ENCODE measurements at regions not wholly inside any gene's neighbourhood (a gene's known extent, or its start where the extent isn't known, plus 50 kb on each side); places are given as distances from the start of the nearest gene placed in this dataset.

- 30 to 57% methylated on average over 1 of the region's 1 CpG for WGBS, 2 donors
- DNase-seq, result no peak
Measured at GRCh38 chr4:113825272-113825671, 63.7 kb upstream of the CAMK2D start.

GRCh38 chr4:113824396-113824795, 62.9 kb upstream of the CAMK2D start:
- Histone ChIP-seq H3K36me3 (no peaks in the 10 kb centered on the region), H3K4me3 (no peak overlapping the region)

More at GRCh38 chr4:113825272-113825671, 63.7 kb upstream of the CAMK2D start:
- Histone ChIP-seq H3K9me3 (no peaks in the 10 kb centered on the region), H3K27ac (no peak overlapping the region), H3K36me3 (no peaks in the 10 kb centered on the region), H3K27me3 (no peaks in the 10 kb centered on the region), H3K4me1 (no peaks in the 10 kb centered on the region), H3K4me3 (no peak overlapping the region)
- TF ChIP-seq POLR2A (IDR thresholded peaks at IDR 0.05) (no peak), CTCF (IDR thresholded peaks at IDR 0.05) (no peak)
- intact Hi-C loops (cut with DNase I), result no loop called here

GRCh38 chr4:113823291-113823659, 61.7 kb upstream of the CAMK2D start:
- no peak overlapping the region for H3K27ac ChIP-seq
- no peaks in the 10 kb centered on the region for H3K27me3 ChIP-seq
- no peaks in the 10 kb centered on the region for H3K36me3 ChIP-seq
- WGBS, 2 donors, result 66% methylated on average over 2 of the region's 2 CpGs
- no peaks in the 10 kb centered on the region for H3K9me3 ChIP-seq
- H3K4me1 ChIP-seq, result no peaks in the 10 kb centered on the region
- DNase-seq, result no peak
- no peak overlapping the region for H3K4me3 ChIP-seq
- TF ChIP-seq POLR2A (IDR thresholded peaks at IDR 0.05), result no peak
- TF ChIP-seq CTCF (IDR thresholded peaks at IDR 0.05), result no peak
- intact Hi-C loops (cut with DNase I), result no loop called here

More at GRCh38 chr4:113824396-113824795, 62.9 kb upstream of the CAMK2D start:
- Histone ChIP-seq H3K27ac (no peak overlapping the region), H3K9me3 (no peaks in the 10 kb centered on the region), H3K4me1 (no peaks in the 10 kb centered on the region), H3K27me3 (no peaks in the 10 kb centered on the region)
- intact Hi-C loops (cut with DNase I), result no loop called here
- DNase-seq, result no peak
- TF ChIP-seq POLR2A (IDR thresholded peaks at IDR 0.05) (no peak), CTCF (IDR thresholded peaks at IDR 0.05) (no peak)
- whole genome bisulfite sequencing, 2 donors, result 78 to 82% methylated on average over 2 of the region's 2 CpGs

- Histone ChIP-seq H3K36me3 (no peaks in the 10 kb centered on the region), H3K27ac (no peak overlapping the region), H3K4me3 (no peak overlapping the region), H3K4me1 (no peaks in the 10 kb centered on the region), H3K9me3 (no peaks in the 10 kb centered on the region), H3K27me3 (no peaks in the 10 kb centered on the region)
- intact Hi-C loops (cut with DNase I), result no loop called here
- no peak for TF ChIP-seq CTCF (IDR thresholded peaks at IDR 0.05)
- TF ChIP-seq POLR2A (IDR thresholded peaks at IDR 0.05), result no peak
- no peak for DNase-seq
- 44 to 45% methylated on average over 1 of the region's 1 CpG for WGBS, 2 donors
Measured at GRCh38 chr4:113822555-113823290, 61.2 kb upstream of the CAMK2D start.

GRCh38 chr4:113821856-113822255, 60.3 kb upstream of the CAMK2D start:
- H3K36me3 ChIP-seq, result no peaks in the 10 kb centered on the region
- H3K27me3 ChIP-seq, result no peaks in the 10 kb centered on the region
- H3K9me3 ChIP-seq, result no peaks in the 10 kb centered on the region
- no peak overlapping the region for H3K4me3 ChIP-seq
- WGBS, 2 donors, result 64 to 68% methylated on average over 2 of the region's 2 CpGs
- intact Hi-C loops (cut with DNase I), result no loop called here
- H3K4me1 ChIP-seq, result no peaks in the 10 kb centered on the region
- TF ChIP-seq POLR2A (IDR thresholded peaks at IDR 0.05), result no peak
- TF ChIP-seq CTCF (IDR thresholded peaks at IDR 0.05), result no peak
- H3K27ac ChIP-seq, result no peak overlapping the region
- no peak for DNase-seq
